ENCODE measurements at regions not wholly inside any gene's neighbourhood (a gene's known extent, or its start where the extent isn't known, plus 50 kb on each side); places are given as distances from the start of the nearest gene placed in this dataset.

- TF ChIP-seq EP300 (IDR thresholded peaks at IDR 0.05) (no peak), POLR2AphosphoS5 (IDR thresholded peaks at IDR 0.05) (no peak)
- TF ChIP-seq, protein P1, sequence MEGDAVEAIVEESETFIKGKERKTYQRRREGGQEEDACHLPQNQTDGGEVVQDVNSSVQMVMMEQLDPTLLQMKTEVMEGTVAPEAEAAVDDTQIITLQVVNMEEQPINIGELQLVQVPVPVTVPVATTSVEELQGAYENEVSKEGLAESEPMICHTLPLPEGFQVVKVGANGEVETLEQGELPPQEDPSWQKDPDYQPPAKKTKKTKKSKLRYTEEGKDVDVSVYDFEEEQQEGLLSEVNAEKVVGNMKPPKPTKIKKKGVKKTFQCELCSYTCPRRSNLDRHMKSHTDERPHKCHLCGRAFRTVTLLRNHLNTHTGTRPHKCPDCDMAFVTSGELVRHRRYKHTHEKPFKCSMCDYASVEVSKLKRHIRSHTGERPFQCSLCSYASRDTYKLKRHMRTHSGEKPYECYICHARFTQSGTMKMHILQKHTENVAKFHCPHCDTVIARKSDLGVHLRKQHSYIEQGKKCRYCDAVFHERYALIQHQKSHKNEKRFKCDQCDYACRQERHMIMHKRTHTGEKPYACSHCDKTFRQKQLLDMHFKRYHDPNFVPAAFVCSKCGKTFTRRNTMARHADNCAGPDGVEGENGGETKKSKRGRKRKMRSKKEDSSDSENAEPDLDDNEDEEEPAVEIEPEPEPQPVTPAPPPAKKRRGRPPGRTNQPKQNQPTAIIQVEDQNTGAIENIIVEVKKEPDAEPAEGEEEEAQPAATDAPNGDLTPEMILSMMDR (IDR thresholded peaks at IDR 0.05) = no peak
Observed at GRCh38 chr13:84910423-84910822, 888.8 kb downstream of the SLITRK6 start.

Measured in stomach (tissue), 4 donors.